CD4-positive, alpha-beta T cell treated with Interleukin-4 for 1 hour (primary cell): ENCODE measurements at regions not wholly inside any gene's neighbourhood (a gene's known extent, or its start where the extent isn't known, plus 50 kb on each side); places are given as distances from the start of the nearest gene placed in this dataset.

Experiments
- DNase-seq, 2 donors: peaks; one replicate each; pipeline ENCODE4 v3.0.0-alpha.2; 2020 to 2022

- no peak for DNase-seq
Measured at GRCh38 chr5:166505067-166505466, 1786.4 kb upstream of the WWC1 start.

DNA sequence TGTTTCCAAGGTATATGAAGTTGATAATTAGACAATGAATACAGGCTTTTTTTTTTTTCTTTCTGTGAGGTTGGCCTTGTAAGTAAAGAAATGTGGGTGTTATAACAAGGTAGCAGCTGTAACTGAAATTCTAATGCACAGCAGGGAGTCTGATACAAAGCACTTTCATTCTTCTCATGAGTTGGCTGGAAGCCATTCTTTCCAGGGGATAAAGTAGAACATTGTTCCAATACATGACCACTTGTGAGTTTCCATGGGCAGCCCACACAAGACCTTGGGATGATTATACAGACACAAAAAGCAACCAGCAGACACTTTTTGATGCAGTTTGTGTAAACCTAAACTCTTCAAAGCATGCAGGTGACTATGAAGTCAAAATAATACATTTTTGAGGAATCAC, 1785.9 kb upstream of the WWC1 start:
- DNase-seq = no peak

DNA sequence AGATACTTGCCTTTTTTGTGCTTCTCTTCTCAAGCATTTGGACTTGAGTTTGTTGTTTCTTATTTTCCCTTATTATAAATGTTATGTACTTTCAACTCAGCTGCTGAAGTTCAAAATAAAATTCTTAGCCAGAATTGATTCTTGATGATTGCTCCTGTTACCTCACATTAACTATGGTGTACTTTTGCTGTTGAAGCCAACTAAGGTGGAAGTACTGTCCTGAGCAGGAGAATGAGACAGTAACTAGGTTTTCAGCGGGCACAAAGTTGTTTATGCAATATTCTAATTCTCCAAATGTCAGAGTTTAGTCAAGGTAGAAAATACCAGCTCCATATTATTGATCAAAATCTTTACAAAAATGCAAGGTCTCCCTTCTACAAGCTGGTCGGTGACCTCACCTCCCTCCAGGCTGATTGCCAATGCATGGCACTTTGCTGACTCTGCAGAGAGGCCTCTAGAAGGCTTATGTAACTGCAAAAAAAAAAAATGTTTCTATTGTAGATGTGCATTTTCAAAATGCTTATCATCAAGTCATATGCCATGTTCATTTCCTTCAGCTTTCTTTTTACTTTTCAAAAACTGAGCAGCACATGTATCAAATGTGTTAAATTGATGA, 1783.5 kb upstream of the WWC1 start:
- DNase-seq = no peak

DNA sequence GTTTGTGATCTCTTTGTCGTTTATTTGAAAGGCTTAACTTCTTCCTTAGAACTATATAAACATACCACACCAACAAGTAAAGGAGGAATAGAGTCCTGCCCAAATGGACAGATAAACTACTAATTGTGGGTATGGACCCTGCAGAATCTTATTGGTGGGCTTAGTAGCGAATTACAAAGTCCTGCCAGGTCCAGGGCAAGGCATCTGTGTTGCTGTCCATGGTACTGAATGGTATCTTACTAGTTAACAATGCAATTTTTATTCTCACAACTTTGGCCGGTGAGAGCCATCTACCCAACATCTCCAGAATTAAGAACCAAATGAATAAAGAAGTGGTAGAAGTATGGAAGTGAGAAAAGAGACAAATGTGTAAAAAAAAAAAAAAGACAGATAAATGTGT, 1782.4 kb upstream of the WWC1 start:
- no peak for DNase-seq

- DNase-seq = no peak
Measured at GRCh38 chr5:166517976-166518375, 1773.5 kb upstream of the WWC1 start.

GRCh38 chr5:166523206-166523605, 1768.2 kb upstream of the WWC1 start:
- no peak for DNase-seq

DNA sequence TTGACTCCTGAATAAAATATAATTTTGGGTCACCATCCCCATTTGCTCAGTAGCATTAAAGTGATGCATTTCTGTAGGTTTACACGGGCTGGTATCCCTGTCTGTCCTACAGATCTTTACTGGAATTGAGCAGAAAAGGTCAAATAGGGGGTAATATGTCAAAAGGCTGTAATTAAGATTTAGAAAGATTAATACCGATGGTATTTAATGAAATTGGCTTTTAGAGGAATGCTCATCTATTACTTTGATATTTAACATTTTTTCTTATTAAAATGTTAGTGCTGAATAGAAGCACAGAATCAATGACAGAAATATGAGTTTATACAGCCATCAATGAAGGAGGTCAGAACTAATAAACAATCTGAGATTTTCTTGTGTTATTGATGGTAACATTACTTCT, 1762.2 kb upstream of the WWC1 start:
- no peak for DNase-seq

GRCh38 chr5:166532456-166533220, 1758.8 kb upstream of the WWC1 start:
- no peak for DNase-seq

GRCh38 chr5:166535641-166536040, 1755.8 kb upstream of the WWC1 start:
- DNase-seq = no peak

- DNase-seq = no peak
Measured at GRCh38 chr5:166540156-166540555, 1751.3 kb upstream of the WWC1 start.

GRCh38 chr5:166551384-166551783, 1740.1 kb upstream of the WWC1 start:
- no peak for DNase-seq

GRCh38 chr5:166553778-166554177, 1737.7 kb upstream of the WWC1 start:
- DNase-seq = no peak

GRCh38 chr5:166561759-166562158, 1729.7 kb upstream of the WWC1 start:
- no peak for DNase-seq

GRCh38 chr5:166562246-166562645, 1729.2 kb upstream of the WWC1 start:
- no peak for DNase-seq

DNA sequence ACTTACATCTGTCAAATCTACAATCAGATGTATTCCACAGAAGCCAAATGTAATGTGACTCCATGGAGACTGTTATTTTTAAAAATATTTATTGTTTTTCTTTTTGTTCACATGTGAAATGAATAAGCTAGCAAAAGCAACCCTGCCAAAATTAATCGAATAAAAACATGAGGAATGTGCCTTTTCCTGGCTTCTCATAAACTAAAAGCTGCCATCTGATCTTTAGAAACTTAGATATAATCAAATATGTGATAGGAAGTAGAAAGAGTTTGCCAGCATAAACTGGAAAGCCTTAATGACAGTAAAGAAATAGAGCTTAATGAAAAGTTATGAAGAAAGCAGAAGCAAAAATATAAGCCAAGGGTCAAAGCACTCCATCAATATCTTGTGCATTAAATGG, 1724.7 kb upstream of the WWC1 start:
- no peak for DNase-seq

GRCh38 chr5:166570865-166571264, 1720.6 kb upstream of the WWC1 start:
- DNase-seq = no peak

DNA sequence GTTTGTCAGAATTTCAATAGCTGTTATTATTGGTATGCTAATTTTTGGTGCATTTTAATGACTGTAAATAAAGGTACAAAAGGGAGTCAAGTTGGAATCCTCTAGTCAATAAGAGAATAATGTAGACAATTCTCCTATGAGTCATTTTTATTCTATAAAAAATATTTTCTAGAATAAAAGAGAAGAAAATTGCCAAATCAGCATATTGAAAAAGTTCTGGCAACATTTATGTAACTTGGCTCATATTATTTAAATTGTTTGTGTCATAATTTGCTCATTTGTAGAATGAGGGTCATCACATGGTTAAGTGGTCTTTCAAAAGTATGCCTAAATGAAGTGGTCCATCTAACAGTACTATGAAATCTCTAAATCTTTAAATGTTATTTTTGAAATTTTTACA, 1719.8 kb upstream of the WWC1 start:
- no peak for DNase-seq

DNA sequence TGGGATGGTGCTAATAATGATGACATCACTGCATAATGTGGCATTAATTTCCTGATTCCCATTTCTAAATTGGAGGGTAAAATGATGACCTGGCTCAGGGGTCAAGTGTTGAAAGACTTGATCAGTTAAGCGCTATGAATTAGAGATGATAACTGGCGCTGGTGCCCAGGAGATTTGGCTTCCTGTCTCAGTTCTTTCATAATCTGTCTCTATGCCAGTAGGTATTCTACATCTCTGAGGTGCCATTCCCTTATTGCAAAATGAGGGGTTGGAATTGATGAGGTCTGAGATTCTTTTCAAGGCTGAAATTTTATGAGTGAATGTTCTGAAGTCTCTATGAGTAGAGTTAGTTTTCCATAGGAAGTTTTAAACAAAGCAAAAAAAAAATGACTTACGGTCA, 1715.1 kb upstream of the WWC1 start:
- DNase-seq = no peak

- DNase-seq = no peak
Measured at GRCh38 chr5:166581826-166582225, 1709.6 kb upstream of the WWC1 start.

DNA sequence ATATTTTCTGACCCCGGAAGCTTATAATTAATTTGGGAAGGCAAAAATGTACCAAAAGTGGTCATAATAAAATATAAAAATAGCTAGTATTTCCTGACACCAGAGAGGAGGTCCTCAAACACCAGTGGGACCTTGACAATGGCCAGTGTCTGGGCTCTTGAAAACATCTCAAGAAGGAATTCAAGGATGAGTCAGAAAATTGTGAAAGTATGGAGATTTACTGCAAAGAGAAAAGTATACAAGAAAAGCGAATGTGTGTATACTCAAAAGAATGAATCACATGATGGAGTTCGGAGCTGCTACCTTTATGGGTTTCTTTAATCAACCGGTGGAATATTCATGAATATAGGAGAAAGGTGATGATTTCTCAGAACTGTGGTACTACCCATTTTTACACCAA, 1709.0 kb upstream of the WWC1 start:
- DNase-seq = no peak

DNA sequence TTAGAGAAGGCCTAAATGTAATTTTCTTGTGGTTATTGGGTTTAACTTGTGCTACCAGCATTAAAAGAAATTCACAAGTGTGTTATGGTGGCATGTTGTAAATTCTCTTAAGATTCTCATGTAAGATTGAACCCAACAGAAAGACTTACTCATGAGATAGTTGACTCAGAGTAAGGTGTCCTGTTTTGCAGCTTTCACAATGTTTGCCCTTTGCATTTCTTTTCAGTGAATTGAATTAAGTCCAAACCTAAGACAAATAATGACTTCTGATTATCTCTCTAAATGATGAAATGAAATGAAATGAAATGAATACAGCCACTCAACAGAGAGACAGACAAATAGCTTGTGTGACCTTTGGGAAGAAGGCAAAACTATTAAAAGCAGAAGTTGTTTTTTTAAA, 1696.9 kb upstream of the WWC1 start:
- no peak for DNase-seq

- no peak for DNase-seq
Measured at GRCh38 chr5:166595274-166595951, 1696.0 kb upstream of the WWC1 start.

DNA sequence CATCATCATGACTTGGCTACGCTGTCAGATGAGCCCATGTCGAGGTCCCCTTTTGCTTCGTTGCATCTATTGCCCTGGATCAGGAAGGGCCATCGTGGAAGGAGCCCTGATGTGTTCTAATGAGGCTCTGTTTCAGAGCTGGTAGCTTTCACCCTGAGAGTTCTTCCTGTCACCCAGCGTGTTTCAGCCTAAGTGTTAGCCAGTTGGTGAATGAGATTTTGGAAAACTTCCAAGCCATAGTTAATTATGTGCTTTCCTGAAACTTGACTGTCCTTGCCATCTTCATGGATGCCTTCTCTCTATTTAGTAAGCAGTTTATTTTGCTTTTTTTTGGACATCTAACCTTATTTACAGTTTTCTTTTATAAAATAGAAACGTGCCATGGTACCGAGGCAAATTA, 1695.4 kb upstream of the WWC1 start:
- no peak for DNase-seq

- DNase-seq = no peak
Measured at GRCh38 chr5:166602271-166602670, 1689.2 kb upstream of the WWC1 start.
